DOHH2 (cell line): ENCODE measurements at regions not wholly inside any gene's neighbourhood (a gene's known extent, or its start where the extent isn't known, plus 50 kb on each side); places are given as distances from the start of the nearest gene placed in this dataset.

Source experiments
- H3F3A ChIP-seq: fragments of 200-600 bp; sonication (generic), shearing (Covaris generic); 2 replicates; pipeline ENCODE4 v1.6.0; 2016; ENCODE audit warnings: antibody characterized with exemption, mild to moderate bottlenecking; ENCODE audit not compliant: control insufficient read depth, insufficient read depth
- H3K27ac ChIP-seq: fragments of 200-600 bp; sonication (generic); 2 replicates; pipeline ENCODE4 v1.5.1; 2014; ENCODE audit warnings: low read depth, mild to moderate bottlenecking, low read length, moderate library complexity
- H3K27me3 ChIP-seq: fragments of 200-600 bp; sonication (generic); 2 replicates; pipeline ENCODE4 v1.6.1; 2014; ENCODE audit warnings: mild to moderate bottlenecking, low read length, mixed read lengths; ENCODE audit not compliant: control insufficient read depth
- H3K36me3 ChIP-seq: fragments of 200-600 bp; sonication (generic); 2 replicates; pipeline ENCODE4 v1.6.1; 2014; ENCODE audit warnings: mild to moderate bottlenecking, low read length, moderate library complexity, mixed read lengths; ENCODE audit not compliant: control insufficient read depth
- H3K4me1 ChIP-seq: fragments of 200-600 bp; sonication (generic); 2 replicates; pipeline ENCODE4 v1.6.1; 2014; ENCODE audit warnings: mild to moderate bottlenecking, low read length, mixed read lengths; ENCODE audit not compliant: control insufficient read depth
- H3K4me2 ChIP-seq: fragments of 200-600 bp; sonication (generic); 2 replicates; pipeline ENCODE4 v1.6.0; 2014; ENCODE audit warnings: mild to moderate bottlenecking, low read length, moderate library complexity
- H3K4me3 ChIP-seq: fragments of 200-600 bp; sonication (generic); 2 replicates; pipeline ENCODE4 v1.5.1; 2014; ENCODE audit warnings: mild to moderate bottlenecking, low read length, mixed read lengths
- H3K79me2 ChIP-seq: fragments of 200-600 bp; sonication (generic); 2 replicates; pipeline ENCODE4 v1.6.1; 2014; ENCODE audit warnings: mild to moderate bottlenecking, low read length, mixed read lengths; ENCODE audit not compliant: control insufficient read depth
- H3K9me2 ChIP-seq: fragments of 200-600 bp; sonication (generic); replicated peaks from 2 replicates; pipeline ENCODE4 v1.6.1; 2014; ENCODE audit warnings: mild to moderate bottlenecking, low read length, mixed read lengths; ENCODE audit not compliant: control insufficient read depth
- H3K9me3 ChIP-seq: fragments of 200-600 bp; sonication (generic); 2 replicates; pipeline ENCODE4 v1.6.1; 2014; ENCODE audit warnings: antibody characterized with exemption, low read length, mixed read lengths; ENCODE audit not compliant: control insufficient read depth, insufficient read depth
- H4K20me1 ChIP-seq: fragments of 200-600 bp; sonication (generic); 2 replicates; pipeline ENCODE4 v1.6.0; 2014; ENCODE audit warnings: low read depth, mild to moderate bottlenecking, antibody characterized with exemption, low read length, moderate library complexity; ENCODE audit not compliant: control insufficient read depth, insufficient read depth
- CTCF ChIP-seq: fragments of 200-600 bp; sonication (generic); IDR thresholded peaks from one replicate; pipeline ENCODE4 v1.5.1; 2014; ENCODE audit warnings: antibody characterized with exemption, mild to moderate bottlenecking, low read depth, low read length; ENCODE audit not compliant: poor library complexity, severe bottlenecking
- EZH2phosphoT487 ChIP-seq: fragments of 200-600 bp; sonication (generic); IDR thresholded peaks from 2 replicates; pipeline ENCODE4 v1.6.1; 2017; ENCODE audit warnings: borderline replicate concordance, mild to moderate bottlenecking, antibody characterized with exemption, low read length, moderate library complexity, mixed read lengths

GRCh38 chr14:101340556-101340955 is 220.7 kb upstream of the DIO3 start:
- no peaks in the 10 kb centered on the region for H3K79me2 ChIP-seq
- H3K4me2 ChIP-seq: no peak overlapping the region
- no peaks in the 10 kb centered on the region for H3K4me1 ChIP-seq
- H3F3A ChIP-seq: no peaks in the 10 kb centered on the region
- no peaks in the 10 kb centered on the region for H4K20me1 ChIP-seq
- no peak overlapping the region for H3K4me3 ChIP-seq
- no peak overlapping the region for H3K27ac ChIP-seq
- peaks cover 2% of the 10 kb centered on the region; the same call in 1 of the 2 replicates for H3K9me3 ChIP-seq
- no peaks in the 10 kb centered on the region for H3K36me3 ChIP-seq
- H3K27me3 ChIP-seq: no peaks in the 10 kb centered on the region
- H3K9me2 ChIP-seq: no peaks in the 10 kb centered on the region
- TF ChIP-seq CTCF (no peak), EZH2phosphoT487 (no peak)

GRCh38 chr14:101347893-101348777 is 213.2 kb upstream of the DIO3 start:
- no peaks in the 10 kb centered on the region for H3K36me3 ChIP-seq
- no peak overlapping the region for H3K4me3 ChIP-seq
- H3K4me1 ChIP-seq: peaks cover 5% of the 10 kb centered on the region
- peaks cover 25% of the 10 kb centered on the region; the same call in 1 of the 2 replicates for H3K9me3 ChIP-seq
- H3K79me2 ChIP-seq: no peaks in the 10 kb centered on the region
- no peaks in the 10 kb centered on the region for H3K27me3 ChIP-seq
- H3K27ac ChIP-seq: no peak overlapping the region
- no peaks in the 10 kb centered on the region for H3K9me2 ChIP-seq
- TF ChIP-seq CTCF (no peak), EZH2phosphoT487 (no peak)
- no peaks in the 10 kb centered on the region for H4K20me1 ChIP-seq
- no peaks in the 10 kb centered on the region for H3F3A ChIP-seq
- H3K4me2 ChIP-seq: no peak overlapping the region

DNA sequence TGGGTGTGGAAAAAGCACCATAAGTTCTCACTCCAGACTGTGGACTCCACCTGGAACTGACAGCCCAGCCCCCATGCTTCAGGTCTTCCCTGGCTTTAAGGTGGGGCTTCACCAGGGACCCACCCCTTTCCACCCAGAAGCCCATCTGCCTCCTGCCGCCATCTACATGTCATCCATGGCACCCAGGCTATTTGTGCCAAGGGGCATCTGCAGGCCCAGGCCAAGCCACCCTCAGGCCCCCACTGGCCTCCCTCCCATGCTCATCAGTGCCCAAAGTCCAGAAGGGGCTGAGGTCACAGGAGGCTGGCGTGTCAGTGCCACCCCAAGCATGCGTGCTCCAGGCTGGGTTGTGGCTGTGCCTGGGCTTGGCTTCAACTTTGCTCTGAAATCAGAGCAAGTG is 212.2 kb upstream of the DIO3 start:
- Histone ChIP-seq H3K79me2 (no peaks in the 10 kb centered on the region), H4K20me1 (no peaks in the 10 kb centered on the region), H3K4me3 (no peak overlapping the region), H3F3A (no peaks in the 10 kb centered on the region), H3K9me2 (no peaks in the 10 kb centered on the region), H3K9me3 (peaks cover 27% of the 10 kb centered on the region; the same call in 1 of the 2 replicates), H3K4me1 (peaks cover 12% of the 10 kb centered on the region), H3K27me3 (no peaks in the 10 kb centered on the region), H3K27ac (no peak overlapping the region), H3K4me2 (no peak overlapping the region), H3K36me3 (no peaks in the 10 kb centered on the region)
- no peak for TF ChIP-seq CTCF
- TF ChIP-seq EZH2phosphoT487: no peak
